DOHH2 (cell line): ENCODE measurements at regions not wholly inside any gene's neighbourhood (a gene's known extent, or its start where the extent isn't known, plus 50 kb on each side); places are given as distances from the start of the nearest gene placed in this dataset.

Experiments
- H3F3A ChIP-seq: fragments of 200-600 bp; sonication (generic), shearing (Covaris generic); 2 replicates; pipeline ENCODE4 v1.6.0; 2016; ENCODE audit warnings: antibody characterized with exemption, mild to moderate bottlenecking; ENCODE audit not compliant: control insufficient read depth, insufficient read depth
- H3K27ac ChIP-seq: fragments of 200-600 bp; sonication (generic); 2 replicates; pipeline ENCODE4 v1.5.1; 2014; ENCODE audit warnings: low read depth, mild to moderate bottlenecking, low read length, moderate library complexity
- H3K27me3 ChIP-seq: fragments of 200-600 bp; sonication (generic); 2 replicates; pipeline ENCODE4 v1.6.1; 2014; ENCODE audit warnings: mild to moderate bottlenecking, low read length, mixed read lengths; ENCODE audit not compliant: control insufficient read depth
- H3K36me3 ChIP-seq: fragments of 200-600 bp; sonication (generic); 2 replicates; pipeline ENCODE4 v1.6.1; 2014; ENCODE audit warnings: mild to moderate bottlenecking, low read length, moderate library complexity, mixed read lengths; ENCODE audit not compliant: control insufficient read depth
- H3K4me1 ChIP-seq: fragments of 200-600 bp; sonication (generic); 2 replicates; pipeline ENCODE4 v1.6.1; 2014; ENCODE audit warnings: mild to moderate bottlenecking, low read length, mixed read lengths; ENCODE audit not compliant: control insufficient read depth
- H3K4me2 ChIP-seq: fragments of 200-600 bp; sonication (generic); 2 replicates; pipeline ENCODE4 v1.6.0; 2014; ENCODE audit warnings: mild to moderate bottlenecking, low read length, moderate library complexity
- H3K4me3 ChIP-seq: fragments of 200-600 bp; sonication (generic); 2 replicates; pipeline ENCODE4 v1.5.1; 2014; ENCODE audit warnings: mild to moderate bottlenecking, low read length, mixed read lengths
- H3K79me2 ChIP-seq: fragments of 200-600 bp; sonication (generic); 2 replicates; pipeline ENCODE4 v1.6.1; 2014; ENCODE audit warnings: mild to moderate bottlenecking, low read length, mixed read lengths; ENCODE audit not compliant: control insufficient read depth
- H3K9me2 ChIP-seq: fragments of 200-600 bp; sonication (generic); replicated peaks from 2 replicates; pipeline ENCODE4 v1.6.1; 2014; ENCODE audit warnings: mild to moderate bottlenecking, low read length, mixed read lengths; ENCODE audit not compliant: control insufficient read depth
- H3K9me3 ChIP-seq: fragments of 200-600 bp; sonication (generic); 2 replicates; pipeline ENCODE4 v1.6.1; 2014; ENCODE audit warnings: antibody characterized with exemption, low read length, mixed read lengths; ENCODE audit not compliant: control insufficient read depth, insufficient read depth
- H4K20me1 ChIP-seq: fragments of 200-600 bp; sonication (generic); 2 replicates; pipeline ENCODE4 v1.6.0; 2014; ENCODE audit warnings: low read depth, mild to moderate bottlenecking, antibody characterized with exemption, low read length, moderate library complexity; ENCODE audit not compliant: control insufficient read depth, insufficient read depth
- EZH2phosphoT487 ChIP-seq: fragments of 200-600 bp; sonication (generic); IDR thresholded peaks from 2 replicates; pipeline ENCODE4 v1.6.1; 2017; ENCODE audit warnings: borderline replicate concordance, mild to moderate bottlenecking, antibody characterized with exemption, low read length, moderate library complexity, mixed read lengths
- TF ChIP-seq, protein P1 (sequence below): fragments of 200-600 bp; sonication (generic); IDR thresholded peaks from one replicate; pipeline ENCODE4 v1.5.1; 2014; ENCODE audit warnings: antibody characterized with exemption, mild to moderate bottlenecking, low read depth, low read length; ENCODE audit not compliant: poor library complexity, severe bottlenecking

DNA sequence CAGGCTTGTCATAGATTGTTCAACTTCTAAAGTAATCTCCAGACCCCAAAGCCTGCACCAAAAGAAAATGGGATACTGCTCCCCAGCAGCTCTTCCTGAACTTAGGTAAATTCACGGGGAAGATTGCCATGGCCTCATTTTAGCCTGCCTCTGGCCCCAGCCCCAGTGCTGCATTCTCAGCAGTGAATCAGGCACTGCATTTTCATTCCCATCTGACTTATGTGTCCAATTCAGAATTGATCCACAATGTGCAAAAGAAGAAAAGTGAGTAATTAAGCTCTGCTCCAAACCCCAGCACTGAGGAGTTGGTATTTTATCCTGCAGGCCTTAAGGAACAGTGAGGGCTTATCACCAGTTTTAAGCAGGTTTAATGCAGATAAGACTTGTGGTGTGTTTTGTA lies 176.4 kb downstream of the KCTD12 start:
- no peak overlapping the region for H3K27ac ChIP-seq

DNA sequence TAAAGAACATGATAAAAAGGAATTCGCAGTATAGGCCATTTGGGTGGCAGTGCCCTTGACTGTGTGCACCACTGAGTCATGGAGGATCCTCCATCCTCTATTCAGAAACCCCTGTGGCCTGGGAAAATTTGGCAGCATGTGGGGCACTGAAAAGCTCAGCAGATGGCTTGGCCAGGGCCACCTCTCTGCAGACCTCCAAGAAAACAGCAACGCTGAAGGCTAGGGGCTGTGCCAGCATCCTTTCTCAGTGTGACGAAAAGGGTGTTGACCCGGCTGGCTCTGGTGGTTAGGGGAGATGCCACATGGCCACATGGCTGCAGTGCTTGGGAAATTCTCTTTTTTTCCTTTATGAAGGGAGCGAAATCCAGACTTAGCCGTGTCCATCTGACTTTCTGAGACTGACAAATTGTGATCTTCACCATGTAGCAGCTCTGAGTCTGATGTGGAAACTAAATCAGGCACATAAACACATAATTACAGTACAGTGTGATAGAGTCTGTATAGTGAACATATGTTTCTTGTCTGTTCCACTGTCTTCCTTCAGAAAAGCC lies 178.0 kb downstream of the KCTD12 start:
- no peaks in the 10 kb centered on the region for H3F3A ChIP-seq
- H3K4me2 ChIP-seq, result no peak overlapping the region
- TF ChIP-seq, protein P1, sequence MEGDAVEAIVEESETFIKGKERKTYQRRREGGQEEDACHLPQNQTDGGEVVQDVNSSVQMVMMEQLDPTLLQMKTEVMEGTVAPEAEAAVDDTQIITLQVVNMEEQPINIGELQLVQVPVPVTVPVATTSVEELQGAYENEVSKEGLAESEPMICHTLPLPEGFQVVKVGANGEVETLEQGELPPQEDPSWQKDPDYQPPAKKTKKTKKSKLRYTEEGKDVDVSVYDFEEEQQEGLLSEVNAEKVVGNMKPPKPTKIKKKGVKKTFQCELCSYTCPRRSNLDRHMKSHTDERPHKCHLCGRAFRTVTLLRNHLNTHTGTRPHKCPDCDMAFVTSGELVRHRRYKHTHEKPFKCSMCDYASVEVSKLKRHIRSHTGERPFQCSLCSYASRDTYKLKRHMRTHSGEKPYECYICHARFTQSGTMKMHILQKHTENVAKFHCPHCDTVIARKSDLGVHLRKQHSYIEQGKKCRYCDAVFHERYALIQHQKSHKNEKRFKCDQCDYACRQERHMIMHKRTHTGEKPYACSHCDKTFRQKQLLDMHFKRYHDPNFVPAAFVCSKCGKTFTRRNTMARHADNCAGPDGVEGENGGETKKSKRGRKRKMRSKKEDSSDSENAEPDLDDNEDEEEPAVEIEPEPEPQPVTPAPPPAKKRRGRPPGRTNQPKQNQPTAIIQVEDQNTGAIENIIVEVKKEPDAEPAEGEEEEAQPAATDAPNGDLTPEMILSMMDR, result no peak
- TF ChIP-seq EZH2phosphoT487, result no peak
- no peaks in the 10 kb centered on the region for H3K4me1 ChIP-seq
- H3K36me3 ChIP-seq, result no peaks in the 10 kb centered on the region
- no peaks in the 10 kb centered on the region for H3K9me2 ChIP-seq
- H3K4me3 ChIP-seq, result no peak overlapping the region
- no peaks in the 10 kb centered on the region for H4K20me1 ChIP-seq
- H3K9me3 ChIP-seq, result no peaks in the 10 kb centered on the region
- no peaks in the 10 kb centered on the region for H3K79me2 ChIP-seq
- H3K27ac ChIP-seq, result no peak overlapping the region
- no peaks in the 10 kb centered on the region for H3K27me3 ChIP-seq

More for the DNA sequence above, 176.4 kb downstream of the KCTD12 start:
- no peaks in the 10 kb centered on the region for H3K9me3 ChIP-seq
- TF ChIP-seq EZH2phosphoT487, result no peak
- TF ChIP-seq, protein P1, result no peak
- H3K9me2 ChIP-seq, result no peaks in the 10 kb centered on the region
- no peaks in the 10 kb centered on the region for H3K4me1 ChIP-seq
- H3K79me2 ChIP-seq, result no peaks in the 10 kb centered on the region
- H4K20me1 ChIP-seq, result no peaks in the 10 kb centered on the region
- H3K36me3 ChIP-seq, result no peaks in the 10 kb centered on the region
- no peaks in the 10 kb centered on the region for H3K27me3 ChIP-seq
- H3F3A ChIP-seq, result no peaks in the 10 kb centered on the region
- H3K4me2 ChIP-seq, result no peak overlapping the region
- H3K4me3 ChIP-seq, result no peak overlapping the region

DNA sequence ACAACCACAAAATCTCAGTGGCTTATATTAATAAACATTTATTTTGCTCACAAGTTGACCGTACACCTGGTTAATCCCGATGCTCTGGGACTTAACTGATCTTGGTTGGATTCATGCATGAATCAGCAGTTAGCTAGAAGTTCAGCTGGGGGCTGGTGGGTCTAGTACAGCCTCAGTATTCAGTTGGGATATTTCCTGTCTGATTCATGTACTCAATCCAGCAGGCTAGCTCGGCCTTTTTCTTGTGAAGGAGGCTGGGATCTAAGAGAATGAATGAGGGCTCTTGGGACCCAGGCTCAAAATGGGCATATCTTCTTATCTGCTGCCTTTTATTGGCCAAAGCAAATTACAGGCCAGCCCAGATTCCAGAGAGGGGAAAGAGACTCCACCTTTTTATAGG lies 178.8 kb downstream of the KCTD12 start:
- H3K79me2 ChIP-seq, result no peaks in the 10 kb centered on the region
- H3K4me2 ChIP-seq, result no peak overlapping the region
- H3K27ac ChIP-seq, result no peak overlapping the region
- H3K9me2 ChIP-seq, result no peaks in the 10 kb centered on the region
- H3K36me3 ChIP-seq, result no peaks in the 10 kb centered on the region
- H3K4me3 ChIP-seq, result no peak overlapping the region
- H3F3A ChIP-seq, result no peaks in the 10 kb centered on the region
- no peak for TF ChIP-seq EZH2phosphoT487
- TF ChIP-seq, protein P1, result no peak
- H3K27me3 ChIP-seq, result no peaks in the 10 kb centered on the region
- H4K20me1 ChIP-seq, result no peaks in the 10 kb centered on the region
- H3K9me3 ChIP-seq, result no peaks in the 10 kb centered on the region
- H3K4me1 ChIP-seq, result no peaks in the 10 kb centered on the region
